CD4-positive, alpha-beta T cell treated with Interleukin-12 subunit alpha and Interleukin-12 subunit beta, for 1 hour (primary cell): ENCODE measurements at regions not wholly inside any gene's neighbourhood (a gene's known extent, or its start where the extent isn't known, plus 50 kb on each side); places are given as distances from the start of the nearest gene placed in this dataset.

ENCODE experiments used
- DNase-seq: peaks from one replicate; pipeline ENCODE4 v3.0.0-alpha.2; 2020

- DNase-seq: no peak
Measured at GRCh38 chr10:61356354-61356753, 96.8 kb downstream of the TMEM26 start.

GRCh38 chr10:61355211-61355610, 98.0 kb downstream of the TMEM26 start:
- no peak for DNase-seq

- DNase-seq: no peak
Measured at GRCh38 chr10:61354401-61354975, 98.7 kb downstream of the TMEM26 start.

- no peak for DNase-seq
Measured at GRCh38 chr10:61350794-61351193, 102.4 kb downstream of the TMEM26 start.

GRCh38 chr10:61350068-61350467, 103.1 kb downstream of the TMEM26 start:
- no peak for DNase-seq

DNA sequence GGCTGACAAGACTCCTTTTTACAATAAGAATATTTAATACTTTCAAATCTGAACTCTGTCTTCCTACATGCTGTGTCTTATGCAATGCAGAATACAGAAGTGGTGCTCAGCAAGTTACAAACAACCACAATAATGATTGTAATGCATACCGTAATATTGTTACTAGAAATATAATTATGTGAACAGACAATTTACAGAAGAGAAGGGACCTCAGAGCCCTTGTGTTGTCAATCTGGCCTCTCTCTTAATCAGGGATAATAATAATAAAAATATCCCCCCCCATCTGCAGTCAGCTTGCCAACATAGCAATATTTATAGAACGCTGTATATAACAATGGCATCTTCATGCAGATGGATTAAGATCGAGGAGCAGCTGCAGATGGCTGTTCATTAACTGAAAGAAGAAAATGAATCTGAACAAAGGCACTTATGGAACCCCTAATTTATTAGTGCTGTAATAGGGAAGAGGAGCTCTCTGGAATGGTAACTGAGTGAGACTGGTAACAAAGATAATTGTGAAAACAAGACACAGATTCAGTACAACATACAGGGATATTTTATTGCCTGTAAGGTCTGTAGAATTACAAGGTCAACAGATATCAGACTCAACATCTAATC, 106.3 kb downstream of the TMEM26 start:
- no peak for DNase-seq

DNA sequence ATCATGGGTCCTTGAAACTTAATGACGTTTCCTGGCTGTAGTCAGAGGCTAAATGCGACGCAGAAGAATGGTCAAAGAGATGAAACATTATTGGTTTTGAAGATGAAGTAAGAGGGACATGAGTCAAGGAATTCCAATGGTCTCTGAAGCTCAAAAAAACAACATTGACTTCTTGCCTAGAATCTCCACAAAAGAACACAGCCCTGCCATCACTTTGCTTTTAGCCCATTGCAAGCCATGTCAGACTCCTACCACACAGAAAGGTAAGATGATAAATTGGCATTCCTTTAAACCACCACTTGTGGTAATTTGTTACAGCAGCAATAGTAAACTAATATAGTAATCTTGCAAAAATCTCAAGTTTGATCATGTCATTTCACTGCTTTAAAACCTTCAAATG, 109.4 kb downstream of the TMEM26 start:
- no peak for DNase-seq

DNA sequence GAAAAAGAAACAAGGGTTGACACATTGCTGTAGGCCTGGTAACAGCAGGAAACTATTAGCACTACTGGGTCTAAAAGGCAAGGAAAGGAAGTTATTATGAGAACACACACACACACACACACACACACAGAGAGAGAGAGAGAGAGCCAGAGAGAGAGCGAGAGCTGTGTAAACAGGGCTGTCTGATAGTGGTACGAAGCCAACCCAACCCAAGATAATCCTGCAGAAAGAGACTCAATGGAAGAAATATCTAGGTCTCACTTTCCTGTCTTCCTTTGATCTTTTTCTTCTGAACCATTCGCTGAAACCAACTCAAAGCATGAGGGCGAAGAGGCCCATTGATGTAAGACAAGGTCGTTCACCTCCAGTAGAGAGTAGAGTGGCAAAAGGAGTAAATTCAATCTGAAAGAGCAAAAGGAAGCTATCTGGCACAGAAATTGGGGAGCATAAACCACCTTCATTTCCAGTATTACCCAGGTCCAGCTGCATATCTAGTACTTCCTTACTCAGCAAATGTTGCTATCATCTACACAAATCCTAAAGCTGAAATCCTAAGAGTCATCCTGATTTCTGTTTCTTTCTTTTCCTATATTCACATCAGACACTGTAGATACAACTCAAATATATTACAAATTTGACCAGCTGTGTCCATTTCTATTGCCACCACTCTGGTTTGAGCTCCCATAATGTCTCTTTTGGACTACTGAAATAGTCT, 110.2 kb downstream of the TMEM26 start:
- DNase-seq: peak; percentile 1

DNA sequence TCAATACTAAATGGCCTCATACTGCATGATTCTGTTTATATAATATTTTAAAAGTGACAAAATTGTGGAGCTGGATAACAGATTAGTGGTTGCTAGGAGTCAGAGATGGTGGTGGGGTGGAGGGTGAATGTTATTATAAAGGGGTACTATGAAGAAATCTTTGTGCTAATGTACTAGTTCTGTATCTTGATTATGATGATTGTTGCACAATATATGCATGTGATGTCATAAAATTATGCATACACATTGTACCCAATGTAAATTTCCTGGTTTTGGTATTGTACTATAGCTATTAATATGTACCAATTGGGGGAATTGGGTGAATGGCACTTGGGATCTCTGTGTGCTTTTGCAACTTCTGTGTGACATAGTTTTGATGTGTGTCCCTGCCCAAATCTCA, 112.2 kb downstream of the TMEM26 start:
- DNase-seq: no peak

- no peak for DNase-seq
Measured at GRCh38 chr10:61338146-61338545, 115.0 kb downstream of the TMEM26 start.

- DNase-seq: no peak
Measured at GRCh38 chr10:61337741-61338140, 115.4 kb downstream of the TMEM26 start.

- no peak for DNase-seq
Measured at GRCh38 chr10:61336831-61337230, 116.3 kb downstream of the TMEM26 start.

GRCh38 chr10:61335359-61335758, 117.8 kb downstream of the TMEM26 start:
- DNase-seq: no peak

- no peak for DNase-seq
Measured at GRCh38 chr10:61332581-61332980, 120.6 kb downstream of the TMEM26 start.

DNA sequence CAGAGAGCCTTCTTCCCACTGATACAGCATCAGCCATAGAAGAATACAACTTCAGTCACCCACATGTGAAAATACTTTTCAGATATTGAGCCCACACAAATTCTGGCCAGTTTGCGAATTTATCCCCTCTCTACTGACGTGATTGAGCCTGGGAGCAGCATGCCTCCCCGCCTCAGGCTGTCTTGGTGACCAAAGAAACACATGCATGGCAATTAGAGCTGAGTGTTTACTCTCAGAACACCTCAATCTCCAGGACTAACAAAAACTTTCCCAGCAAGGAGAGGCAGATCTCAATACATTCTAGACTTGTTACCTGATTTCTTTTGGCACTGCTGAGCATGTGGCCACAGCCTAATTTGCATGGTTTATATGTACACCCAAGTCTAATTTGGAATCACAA, 122.5 kb downstream of the TMEM26 start:
- no peak for DNase-seq

DNA sequence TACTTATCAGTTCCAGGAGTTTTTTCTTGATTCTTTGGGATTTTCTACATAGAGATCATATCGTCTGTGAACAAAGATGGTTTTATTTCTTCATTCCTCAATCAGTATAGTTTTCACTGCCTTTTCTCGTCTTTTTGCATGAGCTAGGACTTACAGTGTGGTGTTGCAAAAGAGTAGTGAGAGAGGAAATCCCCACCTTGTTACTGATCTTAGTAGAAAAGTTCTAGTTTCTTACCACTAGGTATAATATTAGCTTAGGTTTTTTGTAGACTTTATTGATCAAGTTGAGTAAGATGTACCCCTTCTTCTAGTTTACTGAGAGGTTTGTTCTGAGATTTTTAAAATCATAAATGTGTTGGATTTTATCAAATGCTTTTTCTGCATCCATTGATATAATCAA, 123.3 kb downstream of the TMEM26 start:
- DNase-seq: no peak

- DNase-seq: no peak
Measured at GRCh38 chr10:61325223-61325960, 127.8 kb downstream of the TMEM26 start.

GRCh38 chr10:61323726-61324125, 129.5 kb downstream of the TMEM26 start:
- no peak for DNase-seq

DNA sequence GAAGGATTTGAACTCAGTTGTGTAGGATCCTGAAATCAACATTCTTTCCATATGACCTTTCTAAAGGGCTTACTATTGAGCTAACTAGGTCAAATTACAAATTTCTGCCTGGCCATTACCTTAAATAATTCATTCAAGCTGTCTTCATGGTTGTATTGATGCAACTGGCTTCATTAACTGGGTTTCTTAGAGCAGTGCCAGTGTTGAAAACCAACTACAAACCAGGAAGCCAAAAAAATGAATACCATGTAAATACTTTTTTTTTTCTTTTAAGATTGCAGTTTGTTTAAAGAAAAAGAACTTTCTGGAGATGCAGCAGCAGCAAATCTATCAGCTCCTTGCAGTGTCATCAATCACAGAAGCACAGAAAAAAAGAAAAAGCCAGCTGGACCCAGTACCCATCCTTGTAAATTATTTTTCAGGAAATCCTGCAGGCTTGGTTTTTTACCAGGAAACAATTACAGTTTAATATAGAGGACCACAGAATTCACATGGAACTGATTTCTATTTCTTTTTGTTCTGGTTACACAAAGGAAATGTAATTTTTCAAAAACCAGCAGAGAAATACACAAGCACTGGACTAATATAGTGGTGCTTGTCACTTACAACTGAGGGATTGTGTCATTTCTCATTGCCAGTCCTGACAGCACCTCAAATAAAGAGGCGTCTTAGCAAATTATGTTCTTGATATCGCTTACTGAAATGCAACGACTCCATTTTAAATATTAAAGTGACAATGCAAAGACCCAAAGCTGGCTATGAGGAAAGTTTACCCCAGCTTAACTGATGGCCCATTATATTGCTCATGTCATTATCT, 131.9 kb downstream of the TMEM26 start:
- DNase-seq: no peak

- no peak for DNase-seq
Measured at GRCh38 chr10:61320257-61320587, 133.0 kb downstream of the TMEM26 start.

DNA sequence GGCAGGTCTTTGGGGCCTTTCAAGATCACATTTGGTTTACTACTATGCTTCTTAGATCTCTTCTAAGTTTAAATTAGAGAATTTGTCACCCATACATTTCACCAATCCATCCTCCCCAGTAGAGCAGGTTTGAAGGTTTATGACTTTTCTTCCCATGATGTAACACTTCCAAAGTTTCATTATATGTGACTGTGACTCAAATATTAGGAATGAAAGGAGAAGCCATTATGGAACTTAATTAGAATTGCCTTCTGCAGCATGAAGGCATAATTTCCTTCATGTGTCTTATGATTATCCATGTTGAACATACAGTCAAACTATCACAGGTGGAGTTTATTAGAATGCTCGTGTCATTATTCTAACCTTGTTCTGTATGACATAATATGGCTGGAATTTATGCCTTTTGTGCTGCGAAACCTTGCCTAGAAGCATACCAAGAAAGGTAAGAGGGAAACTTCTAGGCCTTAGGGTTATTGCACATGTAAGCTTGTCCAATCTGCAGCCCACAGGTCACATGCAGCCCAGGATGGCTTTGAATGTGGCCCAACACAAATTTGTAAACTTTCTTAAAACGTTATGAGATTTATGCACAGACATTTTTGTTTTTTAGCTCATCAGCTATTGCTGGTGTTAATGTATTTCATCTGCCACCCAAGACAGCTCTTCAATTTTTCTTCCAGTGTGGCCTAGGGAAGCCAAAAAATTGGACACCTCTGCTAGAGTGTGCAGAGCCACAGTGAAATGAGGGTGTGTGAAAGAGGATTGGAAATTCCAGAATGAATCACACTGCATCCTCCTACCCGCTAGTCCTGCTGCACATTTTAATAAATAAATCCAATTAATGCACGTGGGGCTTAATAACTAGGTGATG, 133.6 kb downstream of the TMEM26 start:
- DNase-seq: no peak

DNA sequence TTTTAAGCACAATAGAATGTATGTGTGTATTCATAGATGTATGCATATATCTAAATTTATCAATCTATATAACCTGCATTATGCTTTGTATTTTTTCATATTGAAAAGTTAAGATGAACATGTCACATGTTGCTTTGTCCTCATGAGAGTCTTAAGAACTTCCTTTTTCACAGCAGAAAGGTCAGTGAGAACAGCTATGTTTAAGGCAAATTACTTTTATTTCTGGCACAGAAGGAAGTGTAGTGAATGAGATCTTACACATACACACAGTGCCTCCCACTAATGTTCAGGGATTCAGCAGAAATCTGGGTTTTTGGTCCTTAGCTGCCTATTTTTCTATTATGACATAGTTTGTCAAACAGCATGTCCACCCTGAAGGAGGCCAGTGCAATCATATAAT, 134.8 kb downstream of the TMEM26 start:
- no peak for DNase-seq
